KOPT-K1 (cell line): ENCODE measurements at regions not wholly inside any gene's neighbourhood (a gene's known extent, or its start where the extent isn't known, plus 50 kb on each side); places are given as distances from the start of the nearest gene placed in this dataset.

Experiments used
- H3K27ac ChIP-seq: fragments of 200-600 bp; sonication (generic); 2 replicates; pipeline ENCODE4 v1.5.1; 2016; ENCODE audit warnings: antibody characterized with exemption, mild to moderate bottlenecking, low read depth, low read length; ENCODE audit not compliant: poor library complexity, severe bottlenecking
- H3K36me3 ChIP-seq: fragments of 200-600 bp; sonication (generic); 2 replicates; pipeline ENCODE4 v1.5.1; 2017; ENCODE audit warnings: antibody characterized with exemption, mild to moderate bottlenecking, low read length, moderate library complexity; ENCODE audit not compliant: insufficient read depth
- H3K9me3 ChIP-seq: fragments of 200-600 bp; sonication (generic); 2 replicates; pipeline ENCODE4 v1.5.1; 2017; ENCODE audit warnings: antibody characterized with exemption, low read length, mild to moderate bottlenecking; ENCODE audit not compliant: insufficient read depth, poor library complexity, severe bottlenecking

DNA sequence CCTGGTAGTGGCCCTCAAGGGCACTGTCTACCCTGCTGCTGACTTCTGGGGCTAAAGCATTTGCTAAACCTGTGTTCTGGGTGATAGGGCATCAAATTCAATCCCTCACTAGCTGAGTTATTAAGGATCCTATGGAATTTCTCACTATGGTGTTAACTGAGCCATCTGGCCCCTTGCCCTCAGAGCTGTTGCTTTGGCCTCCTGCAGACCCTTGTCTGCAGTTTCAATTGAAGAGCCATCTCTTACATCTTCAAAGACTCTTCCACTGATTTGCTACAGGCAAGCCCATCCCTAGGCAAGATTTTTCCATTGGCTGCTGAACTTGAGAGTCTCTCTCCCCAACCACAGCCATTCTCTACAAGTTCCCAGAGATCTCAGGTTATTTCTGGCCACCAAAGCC lies 418.2 kb downstream of the ZNF608 start:
- H3K36me3 ChIP-seq: no peaks in the 10 kb centered on the region
- H3K9me3 ChIP-seq: no peaks in the 10 kb centered on the region
- no peak overlapping the region for H3K27ac ChIP-seq

DNA sequence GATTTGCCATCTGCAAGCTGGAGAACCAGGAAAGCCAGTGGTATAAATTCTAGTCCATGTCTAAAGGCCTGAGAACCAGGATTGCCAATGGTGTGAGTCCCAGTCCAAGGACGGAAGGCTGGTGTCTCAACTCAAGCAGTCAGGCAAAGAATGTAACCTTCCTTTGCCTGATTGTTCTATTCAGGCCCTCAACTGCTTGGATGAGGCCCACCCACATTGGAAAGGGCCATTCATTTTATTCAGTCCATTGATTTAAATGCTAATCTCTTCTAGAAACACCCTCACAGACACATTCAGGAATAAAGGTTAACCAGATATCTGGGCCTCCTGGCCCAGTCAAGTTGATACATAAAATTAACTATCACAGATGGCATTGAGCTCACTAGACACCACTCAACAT lies 427.8 kb downstream of the ZNF608 start:
- H3K9me3 ChIP-seq: no peaks in the 10 kb centered on the region

DNA sequence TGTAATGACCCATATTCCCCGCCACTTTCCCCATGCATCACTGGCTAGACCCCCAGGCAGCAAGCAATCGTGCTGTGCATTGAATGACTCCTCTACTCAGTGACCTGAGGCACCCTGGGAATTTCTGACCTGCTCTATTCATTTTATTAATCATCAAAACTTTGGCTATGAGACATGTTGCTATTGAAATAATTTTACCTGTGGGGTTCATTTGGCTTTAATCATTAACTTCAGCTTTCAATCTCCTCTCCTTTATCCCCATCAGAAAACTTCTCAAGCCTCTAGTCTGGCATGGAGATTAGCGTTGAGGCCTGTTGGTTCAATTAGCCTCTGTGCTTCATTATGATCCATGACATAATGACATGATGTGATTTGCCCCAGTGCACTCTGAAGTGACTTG lies 429.0 kb downstream of the ZNF608 start:
- Histone ChIP-seq H3K36me3 (no peaks in the 10 kb centered on the region), H3K27ac (no peak overlapping the region), H3K9me3 (no peaks in the 10 kb centered on the region)

More for the DNA sequence above, 427.8 kb downstream of the ZNF608 start:
- no peaks in the 10 kb centered on the region for H3K36me3 ChIP-seq
- H3K27ac ChIP-seq: no peak overlapping the region

DNA sequence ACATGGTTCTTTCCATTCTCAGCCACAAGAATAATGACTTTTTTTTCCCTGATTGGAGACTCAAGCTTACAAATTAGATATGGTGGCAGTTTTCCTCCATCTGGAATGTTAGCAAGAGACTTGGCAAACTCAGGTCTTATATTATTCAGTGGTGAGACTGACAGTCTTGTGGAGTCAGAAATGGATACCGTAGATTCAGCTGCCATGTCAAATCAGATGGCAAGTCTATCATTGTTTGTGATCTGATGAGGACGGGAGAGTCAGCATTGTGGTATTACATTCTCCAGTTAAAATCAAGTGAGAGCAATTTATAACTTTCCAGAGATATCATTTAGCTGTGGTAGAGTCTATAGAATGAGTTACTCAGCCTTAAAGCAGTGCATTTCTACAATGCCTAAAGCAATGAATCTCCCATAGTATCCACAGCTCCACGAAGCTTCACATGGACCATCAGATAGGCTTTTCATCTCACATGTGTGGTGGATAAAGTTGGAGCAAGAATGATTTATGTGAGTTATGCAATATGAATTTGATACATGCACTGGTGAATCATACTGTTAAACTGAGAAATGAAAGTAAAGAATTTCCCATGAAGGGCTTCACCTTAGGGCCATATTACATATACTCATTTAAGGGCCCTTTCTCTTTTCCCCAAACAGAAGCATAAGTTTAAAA lies 430.6 kb downstream of the ZNF608 start:
- H3K27ac ChIP-seq: no peak overlapping the region
- H3K9me3 ChIP-seq: no peaks in the 10 kb centered on the region
- H3K36me3 ChIP-seq: no peaks in the 10 kb centered on the region

DNA sequence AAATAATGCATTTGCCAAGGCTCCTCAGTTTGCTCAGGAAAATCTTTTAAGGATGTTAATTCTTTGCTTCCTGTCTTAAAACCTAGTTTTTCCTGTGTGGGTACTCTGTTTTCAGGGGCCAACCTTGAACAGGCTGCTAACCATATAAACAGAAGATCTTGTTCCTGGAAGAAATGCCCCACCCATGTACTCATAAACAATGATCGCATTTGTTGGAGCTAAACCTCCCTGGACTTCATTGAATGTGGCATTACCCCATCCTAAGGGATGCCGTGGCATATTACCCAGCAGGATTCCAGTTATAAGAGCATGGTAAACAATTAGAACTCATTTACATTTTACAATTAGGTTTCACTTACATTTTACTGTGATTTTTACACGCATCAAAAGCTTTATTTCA lies 436.0 kb downstream of the ZNF608 start:
- H3K27ac ChIP-seq: no peak overlapping the region
- no peaks in the 10 kb centered on the region for H3K9me3 ChIP-seq
- no peaks in the 10 kb centered on the region for H3K36me3 ChIP-seq

DNA sequence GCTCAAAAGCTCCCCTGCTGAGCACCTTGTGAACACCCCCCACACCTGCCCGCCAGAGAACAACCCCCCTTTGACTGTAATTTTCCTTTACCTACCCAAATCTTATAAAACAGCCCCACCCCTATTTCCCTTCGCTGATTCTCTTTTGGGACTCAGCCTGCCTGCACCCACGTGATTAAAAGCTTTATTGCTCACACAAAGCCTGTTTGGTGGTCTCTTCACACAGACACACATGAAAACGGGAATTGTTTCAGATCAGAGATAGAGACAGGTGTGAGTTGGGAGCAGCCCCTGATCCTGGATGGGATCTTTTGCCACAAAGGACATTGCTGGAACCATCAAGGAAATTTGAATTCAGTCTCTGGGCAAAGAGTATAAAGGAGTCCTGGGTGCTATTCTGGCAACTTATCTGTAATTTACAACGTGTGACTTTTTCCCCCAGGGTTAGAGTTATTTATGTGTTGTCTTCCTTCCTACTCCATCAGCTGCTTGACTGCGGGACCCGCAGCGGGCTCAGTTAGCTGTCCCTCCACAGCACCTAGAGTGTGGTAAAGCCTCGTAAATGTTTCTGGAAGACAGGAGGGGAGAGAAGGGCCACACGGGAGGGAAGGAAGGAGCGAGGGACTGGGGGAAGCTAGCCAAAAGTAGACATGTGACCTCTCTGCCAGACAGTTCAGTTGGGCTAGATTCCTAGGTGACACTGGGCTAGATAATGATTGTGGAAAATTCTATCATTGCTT lies 437.0 kb downstream of the ZNF608 start:
- no peaks in the 10 kb centered on the region for H3K9me3 ChIP-seq
- H3K36me3 ChIP-seq: no peaks in the 10 kb centered on the region
- no peak overlapping the region for H3K27ac ChIP-seq

DNA sequence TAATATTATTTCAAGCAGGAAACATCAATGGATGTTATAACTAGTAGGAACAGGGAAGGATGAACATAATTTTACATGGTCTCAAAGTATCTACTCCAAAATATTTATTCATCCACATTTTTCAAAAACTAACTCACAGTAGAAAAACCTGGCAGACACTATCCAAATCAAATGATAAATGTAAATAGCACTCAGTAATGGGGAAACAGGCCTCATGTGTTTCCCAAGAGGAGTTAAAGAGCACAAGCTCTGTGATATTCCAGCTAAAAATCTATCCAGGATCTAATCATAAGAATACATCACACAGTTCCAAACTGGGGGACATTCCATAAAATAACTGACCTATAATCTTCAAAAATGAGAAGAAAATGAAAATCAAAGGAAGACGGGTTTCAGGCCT lies 443.1 kb downstream of the ZNF608 start:
- no peaks in the 10 kb centered on the region for H3K36me3 ChIP-seq
- no peak overlapping the region for H3K27ac ChIP-seq

DNA sequence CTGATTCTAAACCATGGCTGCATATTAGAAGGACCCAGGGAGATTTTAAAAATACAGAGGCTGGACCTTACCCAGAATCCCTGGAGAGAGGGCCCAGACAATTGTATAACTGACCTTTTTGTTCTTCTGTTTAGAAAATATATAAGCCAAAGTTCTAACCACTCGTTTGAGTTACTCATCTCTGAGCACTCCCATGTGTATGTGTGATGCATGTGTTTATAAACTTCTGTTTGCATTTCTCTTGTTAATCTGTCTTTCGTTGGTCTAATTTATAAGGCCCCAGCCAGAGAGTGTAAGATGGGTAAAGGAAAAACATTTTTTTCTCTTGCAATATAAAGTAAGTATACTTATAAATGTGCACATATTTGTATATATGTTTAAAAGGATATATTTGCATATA lies 443.9 kb downstream of the ZNF608 start:
- Histone ChIP-seq H3K36me3 (no peaks in the 10 kb centered on the region), H3K9me3 (no peaks in the 10 kb centered on the region), H3K27ac (no peak overlapping the region)

More for the DNA sequence above, 443.1 kb downstream of the ZNF608 start:
- no peaks in the 10 kb centered on the region for H3K9me3 ChIP-seq

DNA sequence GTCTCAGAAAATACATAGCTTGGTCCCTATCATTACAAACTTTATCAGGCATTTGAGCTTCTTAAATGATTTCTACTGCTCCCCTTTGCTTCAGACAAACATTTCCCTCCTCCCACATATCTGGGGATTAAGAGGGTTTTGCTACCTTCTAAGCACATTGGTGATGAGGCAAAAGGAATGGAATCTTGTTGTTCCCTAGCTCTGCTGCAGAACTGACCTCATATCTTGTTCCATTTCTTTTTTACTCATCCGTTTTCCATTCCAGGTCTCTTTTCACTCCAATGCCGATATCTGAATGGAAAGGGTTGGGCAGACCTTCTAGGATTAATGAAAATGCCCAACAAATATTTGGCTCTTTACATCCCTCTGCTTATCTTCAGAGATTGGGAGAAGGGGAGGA lies 444.6 kb downstream of the ZNF608 start:
- Histone ChIP-seq H3K36me3 (no peaks in the 10 kb centered on the region), H3K27ac (no peak overlapping the region), H3K9me3 (no peaks in the 10 kb centered on the region)

DNA sequence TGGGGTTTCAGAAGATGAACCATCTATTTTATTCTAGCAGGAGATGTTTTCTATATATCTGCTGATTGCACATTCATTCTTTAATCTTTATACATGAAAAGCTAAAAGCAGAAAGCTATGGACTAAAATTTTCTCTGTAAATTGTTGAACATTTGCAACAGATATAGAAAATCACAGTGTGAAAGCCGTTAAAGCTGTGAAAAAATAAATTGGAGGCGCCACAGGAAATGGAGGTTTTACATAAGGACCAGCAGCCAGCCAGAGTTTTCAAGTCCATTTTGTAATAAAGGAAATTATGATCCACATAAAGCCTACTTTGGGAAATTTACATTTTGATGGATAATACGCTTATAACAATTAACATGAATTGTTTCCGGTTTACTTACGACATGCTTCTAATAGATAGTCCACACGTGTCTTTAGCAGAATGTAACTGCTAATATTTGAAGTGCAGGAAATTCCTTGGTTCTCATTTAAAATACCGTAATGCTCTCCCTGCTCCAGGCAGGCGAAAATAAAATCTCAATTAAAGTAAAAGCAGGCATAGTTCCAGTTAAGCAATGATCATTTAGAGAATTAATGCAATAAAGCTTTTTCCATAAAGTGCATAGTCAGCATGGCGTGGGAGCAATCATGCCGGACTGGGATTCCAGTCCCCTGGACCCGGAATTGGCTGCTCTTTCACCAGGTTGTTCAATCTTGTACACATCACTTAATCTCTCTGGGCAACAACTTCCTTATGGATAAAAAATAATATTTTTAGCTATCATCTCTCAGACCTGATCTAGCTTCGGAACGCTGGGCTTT lies 445.4 kb downstream of the ZNF608 start:
- Histone ChIP-seq H3K9me3 (no peaks in the 10 kb centered on the region), H3K36me3 (no peaks in the 10 kb centered on the region), H3K27ac (no peak overlapping the region)

DNA sequence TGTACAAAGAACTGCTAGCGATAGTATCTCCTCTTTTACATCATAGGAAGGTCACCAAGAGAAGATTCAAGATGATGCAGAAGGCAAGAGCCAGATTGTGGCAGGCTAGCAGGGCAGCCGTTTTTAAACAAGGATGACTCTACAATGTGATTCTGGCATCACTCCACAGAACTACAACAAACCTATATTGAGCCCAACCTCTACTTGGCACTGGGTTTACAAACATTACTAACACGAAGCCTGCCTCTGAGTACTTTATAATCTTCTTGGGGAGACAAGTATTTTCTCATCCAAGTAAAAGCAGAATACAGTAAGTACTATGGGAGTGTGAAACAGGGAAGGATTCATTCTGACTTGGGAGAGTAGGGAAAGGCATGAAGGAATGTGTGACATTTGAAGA lies 448.6 kb downstream of the ZNF608 start:
- Histone ChIP-seq H3K27ac (no peak overlapping the region), H3K36me3 (no peaks in the 10 kb centered on the region), H3K9me3 (no peaks in the 10 kb centered on the region)

DNA sequence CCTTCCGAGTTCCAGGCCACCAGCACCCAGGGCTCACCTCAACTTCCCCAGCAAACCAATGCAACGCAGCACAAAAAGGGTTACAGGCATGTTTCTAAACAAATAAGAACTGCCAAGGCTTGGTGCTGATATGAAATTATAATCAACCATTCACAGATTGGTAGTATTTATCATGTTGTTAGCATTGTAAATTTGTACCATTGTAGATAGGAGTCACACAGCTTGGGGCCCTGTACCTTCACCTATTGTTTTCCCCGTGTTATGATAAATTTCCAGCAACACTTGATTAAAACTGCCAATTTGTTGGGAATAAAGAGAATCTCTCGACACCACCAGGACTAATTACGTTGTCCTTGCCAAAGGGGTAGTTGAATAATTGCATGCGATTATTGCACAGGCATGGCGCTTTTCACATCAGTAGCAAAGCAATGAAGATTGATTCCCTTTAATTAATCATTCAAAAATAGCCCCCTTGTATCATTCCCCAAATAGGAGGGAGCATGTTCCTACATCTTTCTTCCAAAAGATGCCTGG lies 454.1 kb downstream of the ZNF608 start:
- no peaks in the 10 kb centered on the region for H3K9me3 ChIP-seq
- no peak overlapping the region for H3K27ac ChIP-seq
- no peaks in the 10 kb centered on the region for H3K36me3 ChIP-seq

DNA sequence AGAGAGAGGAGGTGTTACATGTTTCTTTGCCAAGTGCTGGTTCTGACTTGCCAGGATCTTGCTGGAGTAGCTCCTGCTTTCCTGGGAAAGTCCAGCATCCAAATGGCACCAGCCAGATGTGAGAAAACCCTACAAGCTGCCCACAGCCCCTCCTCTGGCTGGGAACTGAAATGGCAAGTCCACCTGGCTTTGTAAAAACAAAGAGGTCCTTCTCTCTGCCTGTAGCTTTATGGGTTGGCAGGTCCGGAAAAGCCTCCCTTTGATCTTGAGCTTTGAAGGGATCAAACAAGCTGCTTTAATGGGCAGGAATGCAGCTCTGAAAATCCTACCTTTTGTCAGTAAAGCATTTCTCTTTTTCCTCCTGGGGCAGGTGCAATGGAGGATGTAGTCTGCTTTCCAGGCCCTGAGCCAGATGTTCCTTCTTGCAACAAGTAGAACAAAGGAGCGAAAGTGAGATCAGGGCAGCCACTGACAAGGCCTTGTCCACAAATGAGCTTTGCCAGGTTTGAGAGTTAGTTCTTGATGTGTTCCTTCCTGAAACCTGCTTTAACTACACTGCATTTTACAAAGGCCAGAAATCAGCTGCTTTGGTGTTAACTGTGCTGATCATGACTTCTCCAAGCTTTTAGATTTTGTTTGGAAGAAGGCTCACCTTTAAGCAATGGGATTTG lies 456.7 kb downstream of the ZNF608 start:
- no peaks in the 10 kb centered on the region for H3K9me3 ChIP-seq
- no peak overlapping the region for H3K27ac ChIP-seq
- no peaks in the 10 kb centered on the region for H3K36me3 ChIP-seq

DNA sequence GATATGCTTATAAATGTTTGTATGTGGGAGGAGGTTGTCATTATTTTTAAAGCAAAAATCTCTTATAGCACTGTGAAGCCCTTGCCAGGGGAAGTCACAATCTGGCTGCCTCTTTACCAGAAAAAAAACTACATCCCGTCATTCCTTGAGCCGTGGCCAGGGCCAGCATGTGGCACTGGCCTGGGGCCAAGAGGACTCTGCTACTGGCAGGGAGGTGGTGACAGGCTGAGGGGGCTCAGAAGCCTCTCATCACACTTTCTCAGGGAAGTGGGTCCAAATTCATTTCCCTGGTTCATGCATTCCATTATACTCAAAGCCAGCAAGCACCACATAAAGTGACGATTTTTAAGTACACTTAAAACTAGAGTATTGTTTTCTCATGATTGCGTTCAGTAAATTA lies 457.3 kb downstream of the ZNF608 start:
- H3K36me3 ChIP-seq: no peaks in the 10 kb centered on the region
- no peak overlapping the region for H3K27ac ChIP-seq
- no peaks in the 10 kb centered on the region for H3K9me3 ChIP-seq

DNA sequence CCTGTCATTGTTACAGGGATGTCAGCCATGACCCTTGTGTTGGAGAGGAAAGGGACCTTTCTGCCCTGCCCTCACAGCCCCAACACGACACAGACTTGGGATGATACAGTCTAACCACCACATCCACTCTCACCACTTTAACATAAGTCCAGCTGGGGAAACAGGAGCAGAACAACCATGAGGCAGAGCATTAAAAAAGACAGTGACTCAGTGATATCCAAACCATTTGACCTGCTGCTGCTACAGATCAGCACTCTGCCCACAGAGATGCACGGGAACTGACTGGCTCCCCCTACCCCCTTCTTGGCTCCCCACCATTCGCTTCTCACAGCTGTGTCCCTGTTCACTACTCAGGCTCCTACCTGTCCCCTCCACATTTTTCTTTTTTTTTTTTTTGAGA lies 458.6 kb downstream of the ZNF608 start:
- no peak overlapping the region for H3K27ac ChIP-seq
- H3K36me3 ChIP-seq: no peaks in the 10 kb centered on the region
- H3K9me3 ChIP-seq: no peaks in the 10 kb centered on the region
